ENCODE measurements at regions not wholly inside any gene's neighbourhood (a gene's known extent, or its start where the extent isn't known, plus 50 kb on each side); places are given as distances from the start of the nearest gene placed in this dataset.

DNA sequence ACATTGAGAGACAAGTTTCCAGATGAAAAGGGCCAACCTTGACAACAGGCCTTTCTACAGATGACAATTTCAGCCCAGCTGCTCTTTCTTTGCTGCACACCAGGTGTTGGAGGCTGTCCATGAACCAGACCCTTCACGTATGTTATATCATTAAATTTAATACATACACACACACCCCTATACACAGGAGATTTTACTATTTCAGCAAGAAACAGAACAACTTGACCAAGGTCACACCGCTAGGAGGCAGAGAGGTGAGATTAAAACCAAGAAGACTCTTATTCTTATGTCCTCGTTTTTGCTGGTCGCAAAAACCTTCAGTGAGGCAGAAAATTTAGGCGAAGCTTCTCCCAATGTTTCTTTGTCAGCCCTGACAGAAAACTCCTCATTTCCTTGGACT, 1585.9 kb downstream of the AACS start:
- Mint-ChIP-seq H3K9me3 (no peaks in the 10 kb centered on the region), H3K36me3 (no peaks in the 10 kb centered on the region), H3K4me1 (peaks cover 9% of the 10 kb centered on the region), H3K27ac (no peak overlapping the region), H3K4me3 (no peak overlapping the region), H3K27me3 (ENCODE audit: insufficient read depth, low read depth) (no peaks in the 10 kb centered on the region)
- H3F3A ChIP-seq (ENCODE audit: low read depth), result no peaks in the 10 kb centered on the region
- no peak overlapping the region for H2AFZ ChIP-seq (replicated peaks)
- no peaks in the 10 kb centered on the region for H3K36me3 ChIP-seq
- no peaks in the 10 kb centered on the region for H3K4me1 ChIP-seq
- no peaks in the 10 kb centered on the region for H4K20me1 ChIP-seq (ENCODE audit: low read depth)
- no peak overlapping the region for H3K27ac ChIP-seq
- no peaks in the 10 kb centered on the region for H3K9me3 ChIP-seq (ENCODE audit: low read depth)
- no peak for DNase-seq (ENCODE audit: low spot score)
- TF ChIP-seq, protein P1, sequence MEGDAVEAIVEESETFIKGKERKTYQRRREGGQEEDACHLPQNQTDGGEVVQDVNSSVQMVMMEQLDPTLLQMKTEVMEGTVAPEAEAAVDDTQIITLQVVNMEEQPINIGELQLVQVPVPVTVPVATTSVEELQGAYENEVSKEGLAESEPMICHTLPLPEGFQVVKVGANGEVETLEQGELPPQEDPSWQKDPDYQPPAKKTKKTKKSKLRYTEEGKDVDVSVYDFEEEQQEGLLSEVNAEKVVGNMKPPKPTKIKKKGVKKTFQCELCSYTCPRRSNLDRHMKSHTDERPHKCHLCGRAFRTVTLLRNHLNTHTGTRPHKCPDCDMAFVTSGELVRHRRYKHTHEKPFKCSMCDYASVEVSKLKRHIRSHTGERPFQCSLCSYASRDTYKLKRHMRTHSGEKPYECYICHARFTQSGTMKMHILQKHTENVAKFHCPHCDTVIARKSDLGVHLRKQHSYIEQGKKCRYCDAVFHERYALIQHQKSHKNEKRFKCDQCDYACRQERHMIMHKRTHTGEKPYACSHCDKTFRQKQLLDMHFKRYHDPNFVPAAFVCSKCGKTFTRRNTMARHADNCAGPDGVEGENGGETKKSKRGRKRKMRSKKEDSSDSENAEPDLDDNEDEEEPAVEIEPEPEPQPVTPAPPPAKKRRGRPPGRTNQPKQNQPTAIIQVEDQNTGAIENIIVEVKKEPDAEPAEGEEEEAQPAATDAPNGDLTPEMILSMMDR (IDR thresholded peaks at IDR 0.05), result no peak
- TF ChIP-seq EZH2 (IDR thresholded peaks at IDR 0.05), result no peak
- no peak for TF ChIP-seq EZH2phosphoT487 (IDR thresholded peaks at IDR 0.05)
- no peak overlapping the region for H3K9ac ChIP-seq
- H3K4me2 ChIP-seq, result no peak overlapping the region
- no peaks in the 10 kb centered on the region for H3K79me2 ChIP-seq (ENCODE audit: low read depth)
- H3K4me3 ChIP-seq, result no peak overlapping the region
- H3K27me3 ChIP-seq, result no peaks in the 10 kb centered on the region

DNA sequence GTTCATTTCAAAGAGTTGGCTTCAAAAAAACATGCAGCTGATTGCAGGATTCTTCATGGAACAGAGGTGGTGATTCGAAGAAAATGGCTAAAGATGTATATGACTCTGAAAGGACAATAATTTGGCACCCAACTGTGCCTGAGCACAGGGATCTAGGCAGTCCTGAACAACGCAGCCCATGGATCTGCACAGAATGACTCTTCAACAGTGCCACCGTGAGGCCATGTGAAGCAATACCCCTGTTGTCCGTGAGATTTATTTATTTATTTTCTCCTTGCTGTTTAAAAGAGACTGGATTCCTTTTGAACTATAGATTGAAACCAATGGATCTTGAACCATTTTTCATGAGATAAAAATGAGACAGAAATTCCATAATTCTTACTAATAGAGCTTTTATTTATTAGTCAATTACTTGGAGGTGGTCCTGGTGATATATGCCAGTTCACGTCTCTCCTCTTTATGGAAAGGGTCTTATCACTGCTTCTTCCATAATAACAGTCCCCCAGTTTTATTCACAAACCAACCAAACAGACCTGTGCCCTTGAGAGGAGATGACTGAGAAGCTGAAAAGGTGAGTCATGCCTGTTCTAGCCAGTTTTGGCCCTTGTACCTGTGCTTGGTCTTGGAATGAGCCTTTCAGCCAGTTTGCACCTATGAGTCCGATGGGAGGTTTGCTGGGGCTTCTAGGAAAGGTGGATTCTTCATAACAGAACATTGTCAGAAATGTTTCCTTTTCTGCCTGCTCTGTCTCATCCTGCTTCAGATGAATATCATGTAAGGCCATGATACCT, 1598.3 kb downstream of the AACS start:
- DNase-seq (ENCODE audit: low spot score), result peak; percentile 75
- Histone ChIP-seq H3F3A (ENCODE audit: low read depth) (no peaks in the 10 kb centered on the region), H3K9me3 (ENCODE audit: low read depth) (peaks cover 4% of the 10 kb centered on the region), H2AFZ (replicated peaks) (no peak overlapping the region), H3K4me3 (no peak overlapping the region), H3K27me3 (no peaks in the 10 kb centered on the region), H4K20me1 (ENCODE audit: low read depth) (no peaks in the 10 kb centered on the region), H3K4me2 (no peak overlapping the region), H3K4me1 (no peaks in the 10 kb centered on the region), H3K9ac (no peak overlapping the region), H3K79me2 (ENCODE audit: low read depth) (no peaks in the 10 kb centered on the region), H3K27ac (no peak overlapping the region), H3K36me3 (no peaks in the 10 kb centered on the region)
- H3K9me3 Mint-ChIP-seq, result peaks cover 7% of the 10 kb centered on the region
- H3K4me3 Mint-ChIP-seq, result no peak overlapping the region
- TF ChIP-seq EZH2phosphoT487 (IDR thresholded peaks at IDR 0.05), result no peak
- TF ChIP-seq, protein P1 (IDR thresholded peaks at IDR 0.05), result peak; percentile 77
- no peak for TF ChIP-seq EZH2 (IDR thresholded peaks at IDR 0.05)
- H3K36me3 Mint-ChIP-seq, result no peaks in the 10 kb centered on the region
- H3K27me3 Mint-ChIP-seq (ENCODE audit: insufficient read depth, low read depth), result peaks cover 3% of the 10 kb centered on the region
- no peaks in the 10 kb centered on the region for H3K4me1 Mint-ChIP-seq
- no peak overlapping the region for H3K27ac Mint-ChIP-seq

DNA sequence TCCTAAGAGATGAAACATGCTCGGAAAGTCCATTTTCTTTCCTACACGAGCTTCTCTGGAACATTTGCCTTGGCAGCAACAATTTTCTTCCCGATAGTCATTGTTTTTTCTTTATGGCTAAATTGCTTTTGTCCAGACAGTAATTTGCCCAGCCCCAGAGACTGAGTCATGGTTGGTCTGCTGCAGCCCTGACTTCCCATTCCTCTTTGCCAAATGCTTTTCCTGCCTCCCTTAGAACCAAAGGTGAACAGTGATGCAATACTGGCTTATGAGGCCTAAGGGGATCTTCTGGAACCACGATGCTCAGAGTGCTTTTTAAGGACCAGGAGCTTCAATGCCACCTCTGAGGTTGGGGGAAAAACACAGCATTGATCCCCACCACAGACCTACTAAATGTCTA, 1599.6 kb upstream of the TMEM132C start:
- Mint-ChIP-seq H3K27me3 (ENCODE audit: insufficient read depth, low read depth) (peaks cover 5% of the 10 kb centered on the region), H3K4me1 (no peaks in the 10 kb centered on the region), H3K36me3 (no peaks in the 10 kb centered on the region), H3K4me3 (no peak overlapping the region), H3K27ac (no peak overlapping the region), H3K9me3 (peaks cover 7% of the 10 kb centered on the region)
- Histone ChIP-seq H4K20me1 (ENCODE audit: low read depth) (no peaks in the 10 kb centered on the region), H3K9ac (no peak overlapping the region), H3K36me3 (no peaks in the 10 kb centered on the region), H3K4me1 (no peaks in the 10 kb centered on the region), H3K9me3 (ENCODE audit: low read depth) (peaks cover 4% of the 10 kb centered on the region), H3F3A (ENCODE audit: low read depth) (no peaks in the 10 kb centered on the region), H3K79me2 (ENCODE audit: low read depth) (no peaks in the 10 kb centered on the region), H3K27ac (no peak overlapping the region), H2AFZ (replicated peaks) (no peak overlapping the region), H3K4me2 (no peak overlapping the region), H3K4me3 (no peak overlapping the region), H3K27me3 (no peaks in the 10 kb centered on the region)
- TF ChIP-seq, protein P1 (IDR thresholded peaks at IDR 0.05), result no peak
- TF ChIP-seq EZH2phosphoT487 (IDR thresholded peaks at IDR 0.05) (no peak), EZH2 (IDR thresholded peaks at IDR 0.05) (no peak)
- DNase-seq (ENCODE audit: low spot score), result no peak
